ENCODE measurements at regions not wholly inside any gene's neighbourhood (a gene's known extent, or its start where the extent isn't known, plus 50 kb on each side); places are given as distances from the start of the nearest gene placed in this dataset.

- TF ChIP-seq CTCF (IDR thresholded peaks at IDR 0.05; ENCODE audit: insufficient read depth, low read length) (no peak), GABPA (IDR thresholded peaks at IDR 0.05; ENCODE audit: low read depth) (no peak), POLR2AphosphoS5 (IDR thresholded peaks at IDR 0.05; ENCODE audit: low read depth) (no peak), REST (IDR thresholded peaks at IDR 0.05; ENCODE audit: insufficient replicate concordance, low read depth) (no peak), SPI1 (IDR thresholded peaks at IDR 0.05; ENCODE audit: borderline replicate concordance, low read depth) (no peak)
- Histone ChIP-seq H3K27ac (replicated peaks) (no peak overlapping the region), H3K27me3 (ENCODE audit: insufficient read depth, poor library complexity, severe bottlenecking) (no peaks in the 10 kb centered on the region), H3K4me3 (replicated peaks; ENCODE audit: insufficient read depth, low read length) (no peak overlapping the region)
- DNase-seq (ENCODE audit: low read depth in 1 of 2, low spot score in 1 of 2): no peak
Measured at GRCh38 chr5:82656341-82656761, 378.2 kb upstream of the RPS23 start.

- Histone ChIP-seq H3K27me3 (ENCODE audit: insufficient read depth, poor library complexity, severe bottlenecking) (no peaks in the 10 kb centered on the region), H3K4me3 (replicated peaks; ENCODE audit: insufficient read depth, low read length) (no peak overlapping the region), H3K27ac (replicated peaks) (no peak overlapping the region)
- no peak for DNase-seq (ENCODE audit: low read depth in 1 of 2, low spot score in 1 of 2)
- TF ChIP-seq GABPA (IDR thresholded peaks at IDR 0.05; ENCODE audit: low read depth) (no peak), CTCF (IDR thresholded peaks at IDR 0.05; ENCODE audit: insufficient read depth, low read length) (no peak), REST (IDR thresholded peaks at IDR 0.05; ENCODE audit: insufficient replicate concordance, low read depth) (no peak), SPI1 (IDR thresholded peaks at IDR 0.05; ENCODE audit: borderline replicate concordance, low read depth) (no peak), POLR2AphosphoS5 (IDR thresholded peaks at IDR 0.05; ENCODE audit: low read depth) (no peak)
Measured at GRCh38 chr5:82655078-82655477, 376.9 kb upstream of the RPS23 start.

- Histone ChIP-seq H3K27ac (replicated peaks) (no peak overlapping the region), H3K27me3 (ENCODE audit: insufficient read depth, poor library complexity, severe bottlenecking) (no peaks in the 10 kb centered on the region), H3K4me3 (replicated peaks; ENCODE audit: insufficient read depth, low read length) (no peak overlapping the region)
- TF ChIP-seq REST (IDR thresholded peaks at IDR 0.05; ENCODE audit: insufficient replicate concordance, low read depth) (no peak), CTCF (IDR thresholded peaks at IDR 0.05; ENCODE audit: insufficient read depth, low read length) (no peak)
- DNase-seq (ENCODE audit: low read depth in 1 of 2, low spot score in 1 of 2): no peak
Measured at GRCh38 chr5:82649943-82650342, 371.8 kb upstream of the RPS23 start.

All from HL-60 (cell line).